IPS-NIHi7 (cell line): ENCODE measurements at regions not wholly inside any gene's neighbourhood (a gene's known extent, or its start where the extent isn't known, plus 50 kb on each side); places are given as distances from the start of the nearest gene placed in this dataset.

Experiments
- DNase-seq: peaks from one replicate; pipeline ENCODE4 v3.0.0; 2012; ENCODE audit warnings: mixed read lengths; ENCODE audit errors: extremely low spot score

DNA sequence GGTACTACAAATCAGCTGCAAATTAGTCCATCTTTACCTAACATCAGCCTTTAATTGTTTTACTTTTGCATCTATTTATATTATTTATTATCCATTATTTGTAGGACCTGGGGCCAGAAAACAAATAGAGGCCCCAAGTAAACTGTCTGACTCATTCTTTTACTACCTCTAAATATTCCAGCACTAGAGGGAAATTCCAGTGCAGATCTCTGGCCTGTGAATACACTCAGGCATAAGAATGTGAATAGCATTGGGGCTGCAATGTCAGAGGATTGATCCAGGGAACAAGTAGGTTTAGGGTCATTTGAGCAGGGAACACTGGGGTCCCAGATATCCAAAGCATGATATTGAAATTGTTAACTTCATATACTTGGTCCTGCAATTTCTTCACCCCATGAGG lies 176.6 kb upstream of the TYRP1 start:
- DNase-seq, result peak; percentile 23

DNA sequence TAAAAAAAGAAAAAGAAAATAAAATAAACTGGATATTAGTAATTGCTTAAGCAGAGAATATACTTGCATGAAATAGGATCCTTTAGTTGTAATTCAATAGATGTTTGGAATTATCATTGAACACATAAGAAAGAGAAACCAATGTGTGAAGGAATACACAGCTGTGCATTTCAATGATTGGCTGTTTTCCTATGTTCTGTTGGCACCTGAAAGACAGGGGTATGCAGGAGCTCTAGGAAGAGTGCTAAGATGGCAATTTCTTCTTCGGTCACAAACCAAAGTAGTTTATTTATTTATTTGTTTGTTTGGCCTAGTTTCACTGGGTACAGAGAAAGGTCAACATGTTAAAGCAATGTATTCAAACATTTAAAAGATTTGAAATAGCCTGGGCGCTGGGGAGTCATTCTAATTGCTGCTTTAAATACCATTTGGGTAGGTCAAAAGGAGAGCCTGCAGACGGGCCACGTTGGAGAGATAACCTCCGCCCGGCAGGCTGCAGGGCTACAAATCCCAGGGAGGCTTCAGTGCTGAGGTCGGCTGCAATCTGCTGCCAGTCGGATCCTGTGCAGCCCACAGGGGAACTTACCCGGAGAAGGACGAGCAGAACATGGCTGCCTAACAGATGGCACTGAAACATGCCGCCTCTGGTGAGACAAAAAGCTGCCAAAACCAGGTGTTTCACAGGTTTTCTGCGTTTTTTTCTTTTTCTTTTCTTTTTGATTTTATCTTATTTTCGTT lies 154.2 kb upstream of the TYRP1 start:
- no peak for DNase-seq

DNA sequence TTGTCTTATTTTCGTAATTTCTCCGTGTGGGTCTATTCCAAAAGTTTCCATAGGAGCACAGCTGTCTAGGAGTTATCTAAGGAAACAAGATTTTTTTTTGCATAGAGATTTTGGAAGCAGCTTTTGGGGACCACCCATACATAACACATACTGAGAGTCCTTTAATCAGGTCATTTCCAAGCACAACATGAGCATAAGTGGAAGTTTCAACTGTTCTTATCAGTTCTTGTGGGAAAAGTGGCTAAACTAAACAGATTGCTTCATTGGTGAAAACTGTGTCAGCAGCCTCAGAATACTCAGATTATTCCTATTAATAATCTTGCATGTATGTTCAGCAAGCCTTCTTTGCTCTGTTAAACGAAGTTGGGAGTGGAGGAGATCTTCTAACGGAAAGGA lies 153.6 kb upstream of the TYRP1 start:
- DNase-seq, result no peak

DNA sequence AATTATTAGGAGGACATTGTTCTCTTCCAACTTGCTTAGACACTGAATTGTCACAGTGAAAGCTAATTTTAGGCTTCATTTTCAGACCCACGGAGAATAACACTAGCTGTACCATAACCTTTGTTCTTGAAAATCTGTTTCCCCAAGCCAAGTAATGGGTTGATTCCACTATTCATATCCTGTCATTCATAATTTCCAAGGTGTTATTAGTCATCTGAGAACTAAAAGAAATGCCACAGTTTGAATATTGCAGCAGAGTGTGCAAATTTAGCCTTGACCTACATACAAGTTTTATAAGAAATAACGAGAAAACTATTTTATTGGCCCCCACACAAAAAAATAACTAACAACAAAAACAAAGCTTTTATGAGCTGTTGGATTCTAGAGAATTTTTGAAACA lies 148.5 kb upstream of the TYRP1 start:
- no peak for DNase-seq

DNA sequence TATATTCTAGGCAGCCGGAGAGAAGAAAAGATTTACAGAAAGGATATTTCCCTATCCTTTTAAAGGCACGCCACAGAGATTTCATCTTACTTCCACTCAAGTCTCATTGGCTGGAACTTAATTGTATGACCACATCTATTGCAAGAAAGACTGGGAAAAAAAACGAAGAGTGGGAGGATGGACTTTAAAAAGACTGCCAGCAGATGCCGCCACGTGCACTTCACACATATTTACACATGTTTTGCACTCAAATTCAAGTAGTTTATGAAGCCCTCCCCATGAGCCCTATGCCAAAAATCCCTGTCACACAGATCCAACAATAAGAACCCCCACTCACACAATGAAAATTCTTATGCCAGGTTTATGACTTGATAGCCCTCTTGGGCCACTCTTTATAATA lies 138.5 kb upstream of the TYRP1 start:
- peak; percentile 20 for DNase-seq

DNA sequence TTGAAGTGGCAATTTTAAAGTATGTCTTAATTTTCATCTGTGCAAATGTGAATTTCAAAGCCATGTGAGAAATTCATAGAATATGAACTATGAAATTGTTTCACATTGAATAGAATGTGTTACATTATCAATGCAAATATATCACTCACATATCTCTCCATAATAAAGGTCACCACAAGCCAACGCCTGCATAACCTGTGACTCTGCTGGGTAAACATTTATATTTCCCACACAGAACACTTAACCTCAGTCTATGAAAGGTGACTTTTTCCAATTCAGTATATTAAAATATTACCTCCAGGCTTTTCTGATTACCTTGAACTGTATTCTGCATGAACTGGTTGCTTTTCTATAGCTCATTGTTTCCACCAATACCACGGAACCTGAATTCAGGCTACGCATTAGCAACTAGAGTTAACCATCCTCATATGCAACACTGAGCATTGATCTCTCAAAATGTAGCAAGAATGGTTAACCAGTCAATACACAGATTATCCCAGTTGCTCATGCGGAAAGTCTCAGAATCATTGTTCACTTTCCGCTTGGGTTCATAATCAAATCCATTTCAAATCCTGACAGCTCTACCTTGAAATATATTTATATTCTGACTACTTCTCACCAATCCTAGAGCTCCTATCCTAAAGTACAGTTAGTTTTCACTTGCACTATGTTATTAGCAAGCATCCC lies 126.6 kb upstream of the TYRP1 start:
- no peak for DNase-seq

DNA sequence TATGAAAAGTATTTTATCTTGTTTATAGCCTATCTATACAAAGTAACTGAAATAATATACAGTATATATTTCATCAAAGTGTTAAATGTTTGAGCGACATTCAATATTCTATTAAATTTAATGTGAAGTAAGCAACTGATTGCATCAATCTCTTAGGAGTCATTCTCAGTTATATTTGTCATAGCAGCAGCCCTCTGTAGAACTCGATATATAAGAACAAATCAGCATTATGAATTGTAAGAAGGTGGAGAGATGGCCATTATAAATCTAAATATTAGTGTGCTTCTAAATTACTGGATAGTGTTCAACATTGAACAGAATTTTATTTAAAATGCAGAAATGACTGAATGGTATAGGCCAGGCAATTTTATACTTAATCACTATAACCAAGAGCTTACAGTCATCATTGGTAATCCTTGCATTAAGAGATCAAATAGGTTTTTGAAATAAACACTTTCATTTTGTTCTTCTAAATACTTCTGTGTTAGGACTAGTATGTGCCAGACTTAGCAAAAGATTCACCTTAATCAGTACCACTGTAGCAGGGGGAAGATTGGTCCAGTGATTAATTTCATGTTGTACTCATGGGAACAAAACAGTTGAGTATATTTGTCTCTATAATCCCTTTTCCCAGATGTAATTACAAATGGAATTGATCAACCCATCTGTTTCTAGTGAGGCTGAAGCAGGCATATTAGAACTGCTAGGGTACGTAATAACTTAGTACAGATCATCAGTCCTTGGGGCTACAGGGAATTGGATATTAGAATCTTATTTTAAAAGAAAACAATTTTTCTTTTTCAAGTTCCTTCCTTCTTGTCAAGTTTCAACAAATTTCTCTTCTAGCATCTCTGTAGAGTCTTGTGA lies 108.3 kb upstream of the TYRP1 start:
- no peak for DNase-seq

DNA sequence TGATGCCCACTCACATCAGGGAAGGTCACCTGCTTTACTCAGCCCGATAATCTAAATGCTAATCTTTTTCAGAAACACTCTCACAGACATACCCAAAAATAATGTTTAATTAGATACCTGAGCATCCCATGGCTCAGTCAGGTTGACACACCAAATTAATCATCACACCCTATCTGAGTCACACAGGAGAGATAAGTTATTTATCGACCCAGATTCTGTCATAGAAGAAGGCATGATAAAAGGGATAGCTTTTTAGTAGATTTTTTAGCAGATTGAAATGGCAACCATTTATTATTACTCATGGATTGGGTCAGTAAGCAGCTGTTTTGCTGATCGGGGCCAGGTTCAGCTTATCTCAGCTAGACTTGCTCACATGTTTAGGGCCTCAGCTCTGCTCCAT lies 97.8 kb upstream of the TYRP1 start:
- no peak for DNase-seq

DNA sequence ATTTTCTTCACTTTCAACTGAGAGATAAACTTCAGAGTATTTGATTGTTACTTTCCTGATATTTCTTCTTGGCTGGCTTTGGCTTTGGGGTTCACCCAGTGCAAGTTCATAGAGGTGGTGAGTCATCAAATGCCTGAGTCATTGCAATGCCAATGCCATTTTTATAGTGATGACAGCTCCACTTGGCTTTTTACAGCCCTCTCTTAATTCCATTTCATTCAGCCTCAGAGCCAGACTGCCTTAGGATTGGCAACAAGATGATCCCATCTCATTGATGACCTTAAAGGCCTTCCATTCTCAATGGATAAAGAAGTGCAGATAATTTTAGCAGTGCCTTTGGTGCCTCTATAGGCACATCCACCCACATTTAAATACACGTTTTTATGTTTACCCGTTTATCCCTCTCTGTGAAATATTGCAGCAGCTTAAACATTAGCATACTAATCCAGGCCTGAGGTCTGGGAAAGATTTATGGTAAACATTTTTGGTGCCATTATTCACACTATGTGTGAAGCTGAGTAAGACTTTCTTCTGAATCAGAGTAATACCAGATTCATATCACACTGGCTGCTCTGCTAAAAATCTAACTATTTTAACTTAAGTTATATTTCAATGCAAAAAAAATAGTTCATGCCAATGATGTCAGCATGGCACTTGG lies 88.9 kb upstream of the TYRP1 start:
- DNase-seq, result no peak

DNA sequence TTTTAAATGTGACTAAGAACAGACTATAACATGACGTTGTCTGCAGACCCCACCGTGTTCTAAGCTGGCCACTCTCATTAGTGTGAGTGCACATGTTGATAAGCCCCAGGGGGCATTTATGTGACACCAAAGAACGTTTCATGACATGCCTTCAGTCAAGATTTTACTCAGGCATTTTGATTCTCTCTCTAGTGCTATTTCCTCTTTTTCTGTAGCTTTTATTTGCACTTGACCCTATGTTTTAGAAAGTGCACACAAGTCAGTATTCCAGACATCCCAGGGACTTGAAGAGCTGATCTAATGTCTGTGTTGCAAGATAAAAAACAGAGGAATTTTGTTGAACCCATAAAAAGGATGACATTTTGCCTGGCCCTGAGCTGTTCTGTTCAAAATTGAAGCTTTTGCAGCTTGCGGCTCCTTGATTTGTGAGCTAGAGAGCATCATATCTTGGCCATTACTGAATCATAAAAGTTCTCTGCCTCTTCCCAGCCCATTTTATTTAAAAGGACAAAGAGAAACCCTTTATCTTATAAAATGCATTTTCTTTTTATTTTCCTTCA lies 80.9 kb upstream of the TYRP1 start:
- DNase-seq, result no peak

- DNase-seq, result no peak
Measured at GRCh38 chr9:12613071-12613470, 80.1 kb upstream of the TYRP1 start.

GRCh38 chr9:12614488-12614887 lies 78.7 kb upstream of the TYRP1 start:
- DNase-seq, result no peak

DNA sequence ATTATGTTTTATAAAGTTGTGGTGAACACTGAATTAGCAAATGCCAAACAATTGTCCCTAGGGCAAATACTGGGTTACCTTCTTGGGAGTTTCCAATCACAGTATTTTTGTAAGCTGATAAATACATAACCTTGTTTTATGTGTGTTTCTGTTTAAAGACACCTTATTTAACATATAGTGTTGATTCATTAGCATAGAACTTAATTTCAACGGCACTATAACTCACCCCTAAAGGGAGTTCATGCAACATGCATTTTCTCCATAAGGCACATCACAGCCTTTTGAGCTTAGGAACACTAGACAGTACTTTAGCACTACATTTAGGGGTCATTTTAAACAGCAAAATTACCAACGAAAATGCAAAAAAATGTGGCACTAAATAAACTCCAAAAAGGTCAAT lies 74.2 kb upstream of the TYRP1 start:
- DNase-seq, result no peak

DNA sequence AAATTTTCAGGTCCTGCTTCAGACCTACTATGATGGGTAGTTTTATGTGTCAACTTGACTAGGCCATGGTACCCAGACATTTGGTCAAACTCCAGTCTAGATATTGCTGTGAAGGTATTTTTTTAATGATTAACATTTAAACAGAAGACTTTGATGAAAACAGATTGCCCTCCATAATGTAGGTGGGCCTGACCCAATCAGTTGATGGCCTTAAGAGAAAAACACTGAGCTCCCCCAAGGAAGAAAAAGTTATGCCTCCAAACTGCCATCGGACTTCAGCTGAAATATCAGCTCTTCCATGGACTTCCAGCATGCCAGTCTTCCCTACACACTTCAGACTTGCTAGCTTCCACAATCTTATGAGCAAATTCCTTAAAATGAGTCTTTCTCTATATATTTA lies 67.3 kb upstream of the TYRP1 start:
- no peak for DNase-seq

DNA sequence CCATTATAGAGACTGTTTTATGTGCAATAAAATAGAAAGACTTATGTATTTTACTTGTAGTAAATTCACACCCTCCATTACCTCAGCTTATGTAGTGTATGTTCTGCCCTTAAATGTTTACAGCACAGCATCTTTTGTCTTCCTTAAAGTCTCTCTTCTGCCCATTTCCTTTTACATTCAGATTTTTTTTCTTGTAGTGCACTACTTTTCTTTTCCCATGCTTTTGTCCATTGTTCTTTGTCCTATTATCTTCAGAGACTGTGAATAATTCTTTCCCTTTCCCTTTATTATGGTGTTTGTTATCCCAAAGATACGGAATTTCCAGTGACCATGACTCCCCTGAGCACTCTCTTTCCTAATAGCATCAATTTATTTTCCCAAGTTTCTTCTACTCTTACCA lies 66.1 kb upstream of the TYRP1 start:
- DNase-seq, result no peak

DNA sequence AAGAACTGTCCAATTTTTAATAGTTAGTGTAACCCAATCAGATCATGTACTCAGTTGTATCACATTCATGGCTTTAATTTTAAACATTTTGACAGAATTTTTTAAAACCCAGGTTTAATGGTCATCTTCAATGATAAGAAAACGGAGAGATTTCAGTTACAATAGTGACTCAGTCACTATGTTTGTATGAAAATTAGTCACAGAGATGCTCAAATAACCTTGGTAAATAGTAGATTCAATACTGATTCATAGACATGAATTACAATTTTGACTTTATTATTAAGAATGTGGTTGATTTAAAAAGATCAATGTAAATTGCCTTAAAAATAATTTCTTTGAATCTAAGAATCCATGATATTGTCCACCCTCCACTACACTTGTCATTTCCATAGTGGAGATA lies 64.6 kb upstream of the TYRP1 start:
- no peak for DNase-seq

DNA sequence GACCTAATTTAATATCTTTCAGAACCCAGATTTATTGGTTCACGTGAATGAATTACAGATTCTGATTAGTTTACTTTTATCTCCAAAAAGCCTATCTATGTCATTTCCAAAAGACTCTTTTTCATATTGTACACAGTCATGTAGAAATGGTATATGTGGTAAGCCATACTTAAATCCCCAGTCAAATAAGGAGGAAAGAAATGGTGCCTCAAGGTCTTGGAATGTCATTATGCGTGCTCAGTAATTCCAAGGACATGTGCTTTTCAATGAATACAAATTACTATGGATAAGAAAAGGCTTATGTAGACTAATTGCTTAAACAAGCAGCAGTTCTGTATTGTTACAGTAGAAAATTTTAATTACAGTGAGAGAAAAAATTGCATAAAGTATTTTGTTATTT lies 64.1 kb upstream of the TYRP1 start:
- no peak for DNase-seq

- DNase-seq, result no peak
Measured at GRCh38 chr9:12631866-12632265, 61.3 kb upstream of the TYRP1 start.

DNA sequence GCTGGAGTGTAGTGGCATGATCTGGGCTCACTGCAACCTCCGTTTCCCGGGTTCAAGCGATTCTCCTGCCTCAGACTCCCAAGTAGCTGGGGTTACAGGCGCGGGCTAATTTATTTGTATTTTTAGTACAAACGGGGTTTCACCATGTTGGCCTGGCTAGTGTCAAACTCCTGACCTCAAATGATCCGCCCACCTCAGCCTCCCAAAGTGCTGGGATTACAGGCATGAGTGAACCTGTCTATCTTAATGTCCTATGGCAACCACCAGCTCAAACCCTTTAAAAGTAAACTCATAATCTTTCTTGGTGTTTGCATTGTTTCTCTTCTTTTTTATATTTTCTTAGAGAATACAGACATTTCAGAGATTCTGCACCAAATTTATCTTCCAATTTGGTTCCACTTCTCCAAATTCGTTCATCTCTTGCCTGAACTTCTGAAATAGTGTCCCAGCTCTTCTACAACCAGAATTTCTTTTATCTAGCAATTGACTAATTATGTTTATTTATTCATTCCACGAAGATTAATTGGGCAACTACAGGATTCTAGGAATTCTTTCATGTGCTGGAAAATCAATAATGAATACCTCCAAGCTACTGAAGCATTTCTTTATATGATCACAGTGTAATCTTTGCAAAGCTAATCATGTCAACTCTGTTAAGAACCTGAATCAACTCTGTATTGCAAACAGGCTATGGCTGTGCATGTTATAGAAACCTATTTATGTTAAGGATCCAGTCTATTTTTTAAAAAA lies 60.0 kb upstream of the TYRP1 start:
- no peak for DNase-seq

DNA sequence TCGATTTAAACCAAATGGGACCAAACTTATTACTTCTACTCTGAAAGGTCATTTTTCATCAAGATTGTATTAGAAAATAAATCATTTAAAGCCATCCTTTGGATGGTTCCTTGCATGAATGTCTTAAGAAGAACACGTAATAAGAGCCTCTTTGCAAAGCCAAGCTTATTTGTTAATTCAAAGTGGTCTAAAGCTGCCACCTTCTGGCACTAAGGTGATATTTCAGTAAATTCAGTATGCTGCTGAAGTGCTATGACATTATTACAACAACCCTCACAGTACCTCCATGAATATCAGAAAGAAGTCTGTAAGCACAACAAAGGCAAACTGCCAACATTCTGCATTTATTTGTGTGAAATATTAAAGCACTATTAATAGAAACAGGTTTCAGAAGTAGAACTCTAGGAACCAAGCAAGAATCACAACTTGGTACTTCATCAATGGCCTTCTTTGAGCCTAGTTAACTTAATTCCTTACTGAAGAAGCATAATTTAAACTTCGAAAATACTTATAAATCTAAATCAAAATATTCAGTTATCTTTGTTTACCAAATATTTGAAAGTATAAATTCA lies 53.1 kb upstream of the TYRP1 start:
- DNase-seq, result peak; percentile 22
